ENCODE measurements at regions not wholly inside any gene's neighbourhood (a gene's known extent, or its start where the extent isn't known, plus 50 kb on each side); places are given as distances from the start of the nearest gene placed in this dataset.

- TF ChIP-seq, protein P1, sequence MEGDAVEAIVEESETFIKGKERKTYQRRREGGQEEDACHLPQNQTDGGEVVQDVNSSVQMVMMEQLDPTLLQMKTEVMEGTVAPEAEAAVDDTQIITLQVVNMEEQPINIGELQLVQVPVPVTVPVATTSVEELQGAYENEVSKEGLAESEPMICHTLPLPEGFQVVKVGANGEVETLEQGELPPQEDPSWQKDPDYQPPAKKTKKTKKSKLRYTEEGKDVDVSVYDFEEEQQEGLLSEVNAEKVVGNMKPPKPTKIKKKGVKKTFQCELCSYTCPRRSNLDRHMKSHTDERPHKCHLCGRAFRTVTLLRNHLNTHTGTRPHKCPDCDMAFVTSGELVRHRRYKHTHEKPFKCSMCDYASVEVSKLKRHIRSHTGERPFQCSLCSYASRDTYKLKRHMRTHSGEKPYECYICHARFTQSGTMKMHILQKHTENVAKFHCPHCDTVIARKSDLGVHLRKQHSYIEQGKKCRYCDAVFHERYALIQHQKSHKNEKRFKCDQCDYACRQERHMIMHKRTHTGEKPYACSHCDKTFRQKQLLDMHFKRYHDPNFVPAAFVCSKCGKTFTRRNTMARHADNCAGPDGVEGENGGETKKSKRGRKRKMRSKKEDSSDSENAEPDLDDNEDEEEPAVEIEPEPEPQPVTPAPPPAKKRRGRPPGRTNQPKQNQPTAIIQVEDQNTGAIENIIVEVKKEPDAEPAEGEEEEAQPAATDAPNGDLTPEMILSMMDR (IDR thresholded peaks at IDR 0.05) = no peak
- TF ChIP-seq POLR2A (IDR thresholded peaks at IDR 0.05) = no peak
- no peak for TF ChIP-seq POLR2AphosphoS5 (IDR thresholded peaks at IDR 0.05)
- TF ChIP-seq EP300 (IDR thresholded peaks at IDR 0.05) = no peak
These were observed 625.0 kb upstream of the TSPY4 start for GRCh38 chrY:8712296-8712695.
